ENCODE measurements at regions not wholly inside any gene's neighbourhood (a gene's known extent, or its start where the extent isn't known, plus 50 kb on each side); places are given as distances from the start of the nearest gene placed in this dataset.

DNA sequence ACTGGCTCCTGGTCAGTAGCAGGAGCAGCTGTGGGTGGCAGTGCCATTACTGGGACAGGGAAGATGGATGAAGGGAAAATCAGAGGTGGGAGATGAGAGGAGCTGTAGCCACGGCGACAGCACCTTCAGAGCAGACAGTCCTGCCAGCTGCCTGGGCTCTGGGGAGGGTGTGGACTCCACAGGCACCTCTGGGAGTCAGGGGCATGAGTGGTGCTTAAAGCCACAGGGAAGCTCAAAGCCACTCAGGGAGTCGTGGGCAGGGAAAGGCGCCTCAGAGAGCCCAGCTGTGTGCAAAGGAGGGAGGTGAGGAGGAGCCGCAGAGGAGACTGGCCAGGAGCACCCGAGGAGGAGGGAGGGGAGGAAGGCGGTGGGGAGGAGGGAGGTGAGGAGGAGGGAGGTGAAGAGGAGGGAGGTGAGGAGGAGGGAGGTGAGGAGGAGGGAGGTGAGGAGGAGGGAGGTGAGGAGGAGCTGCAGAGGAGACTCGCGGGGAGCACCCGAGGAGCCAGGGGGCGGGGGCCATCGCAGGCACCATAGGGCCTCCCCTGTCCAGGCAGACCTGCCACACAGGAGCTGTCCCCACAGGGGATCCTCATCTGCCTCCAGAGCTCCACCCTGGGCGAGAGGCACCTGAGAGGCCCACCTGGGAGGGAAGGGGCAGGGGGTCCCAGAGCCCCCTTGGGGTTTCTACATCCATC lies 977.6 kb downstream of the BRD1 start:
- DNase-seq = no peak

DNA sequence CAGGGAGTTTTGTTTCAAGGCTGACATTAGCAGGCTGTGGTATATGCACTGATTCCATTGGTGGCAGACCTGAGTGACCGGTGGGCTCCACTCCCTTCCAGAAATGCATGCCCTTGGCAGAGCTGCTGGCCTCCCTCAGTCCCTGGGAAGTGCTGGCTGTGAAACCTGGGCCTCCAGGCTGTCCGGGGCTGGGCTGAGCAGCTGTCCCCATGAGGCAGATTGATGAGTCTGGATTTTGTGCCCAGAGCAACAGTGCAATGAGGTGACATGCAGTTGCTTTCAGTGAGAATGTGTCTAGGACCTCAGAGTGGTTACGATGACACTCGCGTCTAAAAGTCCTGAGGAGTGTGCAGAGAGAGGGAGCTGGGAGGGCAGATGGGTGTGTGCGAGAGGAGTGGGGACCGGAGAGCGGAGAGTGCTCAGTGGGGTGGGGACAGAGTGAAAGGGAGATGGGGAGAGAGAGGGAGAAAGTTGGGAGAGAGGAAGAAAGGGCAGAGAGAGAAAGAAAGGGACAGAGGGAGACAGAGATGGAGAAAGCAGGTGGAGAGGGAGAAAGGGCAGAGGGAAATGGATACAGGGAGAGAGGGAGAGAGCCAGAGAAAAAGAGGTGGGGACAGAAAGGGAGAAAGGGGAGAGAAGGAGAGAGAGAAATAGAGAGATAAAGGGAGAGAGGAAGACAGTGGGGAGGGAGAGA lies 978.3 kb downstream of the BRD1 start:
- no peak for DNase-seq

- no peak for DNase-seq
These were observed 981.5 kb downstream of the BRD1 start for GRCh38 chr22:48846200-48846599.

- no peak for DNase-seq
These were observed 982.2 kb downstream of the BRD1 start for GRCh38 chr22:48845356-48845936.

DNA sequence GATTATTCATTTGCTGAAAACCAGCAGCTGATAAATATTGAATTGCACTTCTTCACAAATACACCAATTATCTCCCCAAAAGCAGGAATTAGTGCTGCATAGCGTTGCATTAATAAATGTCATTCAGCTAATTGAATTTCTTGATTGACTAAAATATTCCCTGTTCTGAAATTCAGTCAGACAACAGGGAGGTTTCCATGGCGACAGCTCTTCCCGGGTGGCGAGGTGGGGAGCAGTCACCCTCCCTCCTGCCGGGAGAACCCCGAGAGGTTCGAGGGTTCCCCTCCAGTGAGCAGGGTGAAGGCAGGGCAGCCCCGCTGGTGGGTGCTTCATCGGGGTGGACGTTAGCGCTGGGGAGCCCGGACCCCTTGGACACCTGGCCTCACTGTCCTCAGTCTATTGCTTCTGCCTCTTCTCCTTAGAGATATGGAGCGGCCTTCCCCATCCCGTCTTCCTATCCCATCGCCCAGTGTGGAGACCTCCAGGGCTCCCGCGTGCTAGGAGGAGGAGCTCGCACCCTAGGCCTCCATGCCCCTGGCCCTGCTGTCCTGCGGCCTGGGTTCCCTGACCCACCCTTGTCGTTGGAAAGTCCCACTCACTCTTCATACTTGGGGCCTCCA lies 983.5 kb downstream of the BRD1 start:
- DNase-seq = no peak

- no peak for DNase-seq
These were observed 984.0 kb downstream of the BRD1 start for GRCh38 chr22:48843640-48844039.

DNA sequence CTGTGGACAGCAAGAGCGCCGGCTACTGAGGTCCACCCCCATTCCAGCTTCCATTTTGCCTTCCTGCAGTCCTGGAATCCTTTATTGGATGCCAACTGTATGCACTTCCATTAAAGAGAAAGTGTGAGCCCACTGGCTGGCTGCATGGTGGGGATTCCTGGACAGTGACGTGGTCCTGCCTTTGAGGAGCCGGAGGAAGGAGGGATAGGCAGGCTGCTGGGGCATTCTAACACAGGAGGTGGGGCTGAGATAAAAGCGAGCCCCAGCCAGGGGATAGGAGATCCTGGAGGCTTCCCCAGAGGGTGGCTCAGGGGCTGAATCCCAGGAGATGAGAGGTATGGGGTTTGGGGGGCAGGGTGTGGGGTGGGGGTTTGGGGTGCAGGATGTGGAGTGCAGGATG lies 984.7 kb downstream of the BRD1 start:
- DNase-seq = no peak

GRCh38 chr22:48842583-48842945 lies 985.1 kb downstream of the BRD1 start:
- no peak for DNase-seq

DNA sequence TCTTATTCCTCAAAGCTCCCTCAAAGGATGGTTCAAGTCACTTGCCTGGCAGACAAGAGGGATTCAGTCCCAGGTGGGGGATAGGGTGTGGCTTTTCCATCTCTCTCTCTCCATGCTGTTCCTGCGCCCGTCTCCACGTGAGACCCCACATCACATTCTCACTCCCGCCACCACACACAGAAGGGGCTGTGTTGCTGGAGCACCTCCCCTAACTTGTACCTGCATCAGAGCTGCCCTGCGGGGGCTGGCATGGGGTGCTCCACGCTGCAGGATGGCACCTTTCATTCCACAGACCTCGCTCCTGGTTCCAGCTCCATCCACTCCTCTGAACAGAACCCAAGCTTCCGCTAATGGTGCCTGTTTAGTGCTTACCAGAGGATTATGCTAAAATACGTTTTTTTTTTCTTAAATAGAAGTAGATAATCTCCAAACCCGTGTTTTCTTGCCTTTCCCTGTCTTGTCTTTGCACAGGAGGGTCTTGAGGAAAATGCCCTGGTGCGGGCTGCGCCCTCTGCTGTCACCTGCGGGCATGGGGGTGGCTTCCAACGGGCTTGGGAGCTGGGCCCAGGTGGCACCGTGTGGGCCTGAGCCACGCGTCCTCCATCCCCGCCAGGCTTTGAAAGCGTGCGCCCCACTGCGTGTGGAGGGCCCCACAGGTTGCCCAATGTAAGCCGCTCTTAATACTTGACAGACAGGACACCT lies 985.6 kb downstream of the BRD1 start:
- DNase-seq = no peak

- no peak for DNase-seq
These were observed 987.3 kb downstream of the BRD1 start for GRCh38 chr22:48840112-48840949.

DNA sequence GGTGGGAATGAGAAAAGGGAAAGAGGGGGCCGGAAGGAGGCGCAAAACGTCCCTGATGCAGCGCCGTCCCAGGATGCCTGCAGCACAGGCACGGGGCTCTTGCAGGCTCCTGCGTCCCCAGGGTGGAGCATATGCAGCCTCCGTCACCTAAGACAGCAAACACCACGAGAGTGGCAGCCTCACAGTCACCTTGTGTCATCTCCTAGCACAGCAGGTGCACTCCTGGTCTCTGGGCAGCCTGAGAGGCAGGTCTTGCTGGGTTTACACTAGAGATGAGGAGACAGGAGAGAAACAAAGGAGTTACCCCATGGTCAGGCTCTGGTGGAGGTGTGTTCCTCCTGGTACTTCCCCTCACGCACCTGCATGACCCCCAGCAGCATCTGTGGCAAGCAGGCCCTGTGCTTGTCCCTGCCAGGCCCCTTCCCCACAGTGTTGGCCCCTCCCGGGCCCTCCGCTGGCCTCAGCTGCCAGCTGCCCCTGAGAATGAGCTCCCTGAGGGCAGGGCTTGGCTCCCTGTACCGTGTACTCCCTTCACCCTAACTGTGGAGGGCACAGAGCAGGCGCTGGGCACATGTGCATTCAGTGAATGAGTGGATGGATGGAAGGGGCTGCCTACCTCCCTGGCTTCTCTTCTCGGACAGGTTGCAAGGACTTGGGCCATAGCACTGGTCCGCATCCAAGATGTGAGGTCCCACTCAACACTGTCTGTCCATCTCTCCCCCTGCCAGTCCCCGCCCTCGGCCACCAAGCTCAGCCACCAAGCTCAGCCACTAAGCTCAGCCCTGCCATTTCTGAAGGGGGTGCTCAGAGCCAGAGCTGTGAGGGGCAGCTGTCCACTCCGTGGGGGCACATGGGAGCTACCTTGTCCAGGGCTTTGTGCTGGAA lies 988.6 kb downstream of the BRD1 start:
- no peak for DNase-seq

GRCh38 chr22:48838376-48838775 lies 989.3 kb downstream of the BRD1 start:
- no peak for DNase-seq

DNA sequence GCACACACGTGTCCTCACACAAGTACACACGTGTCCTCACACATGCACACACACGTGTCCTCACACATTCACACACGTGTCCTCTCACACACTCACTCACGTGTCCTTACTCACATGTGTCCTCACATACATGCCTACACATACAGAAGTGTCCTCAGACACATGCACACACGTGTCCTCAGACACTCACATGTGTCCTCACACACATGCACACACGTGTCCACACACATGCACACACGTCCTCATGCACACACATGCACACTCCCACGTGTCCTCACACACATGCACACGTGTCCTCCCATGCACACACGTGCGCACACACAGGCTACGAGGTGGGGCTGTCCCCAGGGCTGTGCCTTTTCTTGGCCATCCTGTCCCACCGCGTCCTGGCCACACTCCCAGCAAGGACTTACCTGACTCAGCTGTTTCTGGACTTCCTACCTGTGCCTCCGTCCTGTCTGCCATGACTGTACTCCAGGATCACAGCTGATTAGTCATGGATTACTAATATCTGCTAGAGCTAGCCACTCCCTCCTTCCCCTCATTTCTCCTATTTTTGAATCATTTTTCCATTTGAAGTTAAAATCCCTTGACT lies 990.2 kb downstream of the BRD1 start:
- no peak for DNase-seq

GRCh38 chr22:48836673-48837340 lies 990.9 kb downstream of the BRD1 start:
- no peak for DNase-seq

GRCh38 chr22:48835857-48836672 lies 991.6 kb downstream of the BRD1 start:
- no peak for DNase-seq

- no peak for DNase-seq
These were observed 992.3 kb downstream of the BRD1 start for GRCh38 chr22:48835364-48835763.

- DNase-seq = no peak
These were observed 993.3 kb downstream of the BRD1 start for GRCh38 chr22:48834404-48834803.

GRCh38 chr22:48832592-48832991 lies 995.1 kb downstream of the BRD1 start:
- no peak for DNase-seq

- no peak for DNase-seq
These were observed 997.8 kb downstream of the BRD1 start for GRCh38 chr22:48829908-48830307.

Data from NCI-H1930 (cell line).